Skeletal muscle tissue (tissue), 3 donors: ENCODE measurements at regions not wholly inside any gene's neighbourhood (a gene's known extent, or its start where the extent isn't known, plus 50 kb on each side); places are given as distances from the start of the nearest gene placed in this dataset.

Experiments used
- H3K27ac ChIP-seq: one replicate; pipeline ENCODE4 v1.7.0; 2013; ENCODE audit warnings: mild to moderate bottlenecking, low read depth, low read length, inconsistent platforms
- H3K27me3 ChIP-seq, 3 donors: one replicate each; pipeline ENCODE4 v1.7.0; 2013; ENCODE audit warnings: low read length in 3 of 3; ENCODE audit not compliant: control insufficient read depth in 3 of 3, insufficient read depth in 3 of 3
- H3K36me3 ChIP-seq, 3 donors: one replicate each; pipeline ENCODE4 v1.7.0; 2013; ENCODE audit warnings: low read length in 3 of 3; ENCODE audit not compliant: control insufficient read depth in 3 of 3, insufficient read depth in 3 of 3
- H3K4me1 ChIP-seq, 3 donors: one replicate each; pipeline ENCODE4 v1.7.0; 2013; ENCODE audit warnings: low read length in 3 of 3, mild to moderate bottlenecking in 3 of 3; ENCODE audit not compliant: control insufficient read depth in 3 of 3, insufficient read depth in 3 of 3
- H3K4me3 ChIP-seq, 3 donors: one replicate each; pipeline ENCODE4 v1.7.0; 2013; ENCODE audit warnings: low read length in 3 of 3
- H3K9ac ChIP-seq, 3 donors: one replicate each; pipeline ENCODE4 v1.7.0; 2013; ENCODE audit warnings: low read length in 3 of 3, mild to moderate bottlenecking in 3 of 3, moderate library complexity in 2 of 3, low read depth in 1 of 3
- H3K9me3 ChIP-seq, 3 donors: one replicate each; pipeline ENCODE4 v1.7.0; 2013; ENCODE audit warnings: low read length in 3 of 3; ENCODE audit not compliant: control insufficient read depth in 3 of 3
- donor health status: Osteomylitis.

DNA sequence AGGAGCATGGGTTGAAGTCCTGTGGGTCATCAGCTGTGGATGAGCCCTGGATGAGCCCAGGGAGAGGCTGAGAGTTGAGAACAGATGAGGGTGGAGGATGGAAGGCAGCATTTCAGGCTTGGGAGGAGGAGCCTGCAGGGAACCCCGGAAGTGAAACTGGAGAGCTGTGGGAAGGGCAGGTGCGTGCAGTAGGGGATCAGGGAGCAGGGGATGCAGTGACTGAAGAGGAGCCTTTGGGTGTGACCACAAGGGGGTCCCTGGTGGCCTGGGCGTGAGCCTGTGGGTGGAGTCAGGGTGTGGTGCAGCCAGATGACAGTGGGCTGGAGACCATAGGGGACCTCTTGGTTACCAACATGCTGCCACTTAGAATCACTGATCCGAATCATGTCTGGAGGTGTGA lies 115.5 kb downstream of the PAPOLA start:
- no peaks in the 10 kb centered on the region for H3K9me3 ChIP-seq
- H3K27ac ChIP-seq = no peak overlapping the region
- no peak overlapping the region for H3K4me3 ChIP-seq
- peaks cover 33 to 50% (median 41%) of the 10 kb centered on the region in 3 donors for H3K27me3 ChIP-seq
- H3K36me3 ChIP-seq = no peaks in the 10 kb centered on the region
- H3K9ac ChIP-seq = no peak overlapping the region
- H3K4me1 ChIP-seq = no peaks in the 10 kb centered on the region

DNA sequence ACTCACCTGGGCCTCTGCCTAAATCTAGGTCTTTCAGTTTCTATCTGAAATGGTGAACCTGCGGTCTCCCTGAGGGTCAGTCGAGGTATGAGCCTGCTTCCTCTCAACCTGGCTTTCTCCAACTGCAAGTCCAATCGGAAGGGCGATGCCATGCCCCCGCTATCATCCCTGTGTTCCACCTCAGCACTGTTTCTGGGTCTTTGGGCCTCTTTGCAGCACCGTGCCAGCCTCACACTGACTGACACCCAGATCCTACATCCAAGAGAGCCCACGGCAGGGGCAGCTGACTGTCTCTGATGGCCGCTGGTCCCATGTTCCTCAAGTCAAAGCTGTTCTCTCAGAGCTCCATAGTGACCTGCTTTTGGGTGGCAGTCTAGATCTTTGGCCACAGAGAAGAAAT lies 120.7 kb downstream of the PAPOLA start:
- Histone ChIP-seq H3K9me3 (no peaks in the 10 kb centered on the region), H3K27me3 (peaks cover 33 to 62% (median 50%) of the 10 kb centered on the region in 3 donors)

DNA sequence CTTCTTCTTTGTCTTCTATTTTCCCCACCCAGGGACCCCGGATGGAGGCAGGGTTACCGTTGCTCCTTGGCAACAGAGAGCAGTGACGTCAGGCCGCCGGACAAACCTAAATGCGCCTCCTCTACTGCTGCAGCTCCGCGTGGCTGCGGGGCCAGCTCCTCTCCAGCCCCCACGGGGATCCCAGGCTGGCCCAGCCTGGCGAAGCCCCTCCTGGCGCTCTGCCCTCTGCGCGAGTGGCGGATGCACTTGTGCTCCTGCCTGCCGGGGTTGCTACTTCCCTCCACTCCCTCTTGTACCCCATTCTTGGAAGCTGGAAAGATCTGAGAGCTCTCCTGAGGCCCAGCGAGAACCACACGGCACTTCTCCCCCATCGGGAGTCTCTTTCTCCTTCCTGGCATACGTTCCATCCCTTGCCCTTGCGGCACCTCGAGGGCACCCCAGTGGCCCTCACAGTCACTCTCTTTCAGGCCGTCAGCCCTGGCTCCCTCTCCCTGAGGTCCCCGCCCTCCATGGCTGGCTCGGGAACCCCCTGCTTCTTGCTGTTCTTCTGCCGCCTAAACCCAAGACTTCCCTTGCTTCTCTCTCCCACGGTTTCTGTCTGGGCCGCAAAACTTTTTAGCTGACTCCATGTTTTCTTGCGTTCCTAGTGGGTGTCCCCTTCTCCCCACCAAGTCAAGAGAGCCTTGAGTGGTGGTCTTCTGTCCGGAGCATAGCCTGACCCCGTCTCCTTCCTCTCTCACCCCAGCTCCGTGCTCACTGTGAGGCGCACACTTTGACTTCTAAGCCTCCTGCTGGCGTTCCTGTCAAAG lies 121.7 kb downstream of the PAPOLA start:
- Histone ChIP-seq H3K4me3 (no peak overlapping the region), H3K9ac (no peak overlapping the region), H3K27ac (no peak overlapping the region), H3K27me3 (peaks cover 39 to 55% (median 46%) of the 10 kb centered on the region in 3 donors), H3K36me3 (no peaks in the 10 kb centered on the region), H3K4me1 (no peaks in the 10 kb centered on the region), H3K9me3 (no peaks in the 10 kb centered on the region)

More for the DNA sequence above, 120.7 kb downstream of the PAPOLA start:
- Histone ChIP-seq H3K9ac (no peak overlapping the region), H3K27ac (no peak overlapping the region), H3K4me1 (no peaks in the 10 kb centered on the region), H3K4me3 (no peak overlapping the region), H3K36me3 (no peaks in the 10 kb centered on the region)

DNA sequence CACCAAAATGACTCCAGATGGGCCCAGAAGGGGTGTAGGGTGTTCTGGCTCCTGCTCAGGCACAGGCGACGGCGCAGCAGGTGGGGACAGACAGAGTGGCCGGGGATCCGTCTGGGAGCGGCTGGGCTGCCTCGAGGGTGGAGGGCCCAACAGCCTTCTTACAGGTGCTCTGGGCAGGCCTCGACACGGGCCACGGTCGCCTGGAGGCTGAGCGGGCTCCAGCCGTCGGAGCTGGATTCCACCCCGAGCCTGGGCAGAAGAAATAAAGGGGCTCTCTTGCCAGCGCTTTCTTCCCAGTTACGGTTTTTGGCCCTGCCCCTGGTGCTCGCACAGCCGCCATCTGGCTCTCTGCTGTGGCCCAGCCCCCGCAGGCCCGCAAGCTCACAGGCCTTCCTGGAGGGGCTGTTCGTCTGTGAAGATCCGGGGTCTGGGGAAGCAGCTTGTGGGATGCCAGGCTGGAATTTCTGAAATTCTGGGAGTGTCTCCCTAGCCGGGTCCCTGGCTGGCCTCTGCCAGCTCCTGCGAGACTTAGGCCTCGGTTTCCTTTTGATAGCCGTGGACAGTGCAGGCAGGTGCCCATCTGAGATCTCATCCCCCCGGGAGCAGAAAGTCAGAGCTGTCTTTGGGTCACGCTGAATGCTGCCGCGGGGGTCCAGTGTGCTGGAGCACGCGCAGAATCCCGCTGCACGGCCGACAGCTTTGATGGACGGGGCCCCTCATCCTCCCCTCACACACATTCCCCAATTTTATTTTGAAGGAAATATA lies 122.7 kb downstream of the PAPOLA start:
- H3K9ac ChIP-seq = no peak overlapping the region
- no peak overlapping the region for H3K27ac ChIP-seq
- no peak overlapping the region for H3K4me3 ChIP-seq
- no peaks in the 10 kb centered on the region for H3K4me1 ChIP-seq
- H3K36me3 ChIP-seq = no peaks in the 10 kb centered on the region
- H3K27me3 ChIP-seq = peaks cover 39 to 56% (median 42%) of the 10 kb centered on the region in 3 donors
- peaks cover 0 to 4% (median 2%) of the 10 kb centered on the region in 3 donors for H3K9me3 ChIP-seq

DNA sequence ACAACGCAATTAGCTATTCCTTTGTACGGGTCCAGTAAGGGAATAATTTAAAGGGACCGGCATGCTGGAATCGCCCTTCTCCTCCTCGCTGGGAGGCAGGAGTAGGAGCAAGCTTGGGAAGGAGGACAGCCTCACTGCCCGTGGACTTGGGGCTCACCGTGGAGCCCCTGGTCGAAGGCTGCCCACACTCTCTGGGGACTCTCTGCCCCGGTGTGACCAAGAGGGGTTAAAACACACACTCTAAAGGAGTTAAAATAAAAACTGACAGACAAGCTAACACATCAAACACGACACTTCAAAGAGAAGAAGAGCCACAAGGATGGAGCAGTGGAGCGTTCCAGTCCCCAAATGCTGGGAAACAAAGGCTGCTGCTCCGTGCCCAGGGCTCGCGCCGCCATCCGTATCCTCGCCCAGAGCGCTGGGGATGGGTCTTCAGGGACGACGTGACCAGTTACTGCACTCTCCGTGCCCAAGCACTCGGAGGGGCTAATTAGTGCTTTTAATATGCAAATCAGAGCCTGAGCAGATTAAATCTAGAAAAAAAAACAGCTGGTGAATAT lies 123.3 kb downstream of the PAPOLA start:
- Histone ChIP-seq H3K27me3 (peaks cover 39 to 56% (median 42%) of the 10 kb centered on the region in 3 donors), H3K4me1 (no peaks in the 10 kb centered on the region), H3K36me3 (no peaks in the 10 kb centered on the region), H3K27ac (no peak overlapping the region), H3K4me3 (no peak overlapping the region), H3K9ac (no peak overlapping the region), H3K9me3 (peaks cover 0 to 5% (median 4%) of the 10 kb centered on the region in 3 donors)

DNA sequence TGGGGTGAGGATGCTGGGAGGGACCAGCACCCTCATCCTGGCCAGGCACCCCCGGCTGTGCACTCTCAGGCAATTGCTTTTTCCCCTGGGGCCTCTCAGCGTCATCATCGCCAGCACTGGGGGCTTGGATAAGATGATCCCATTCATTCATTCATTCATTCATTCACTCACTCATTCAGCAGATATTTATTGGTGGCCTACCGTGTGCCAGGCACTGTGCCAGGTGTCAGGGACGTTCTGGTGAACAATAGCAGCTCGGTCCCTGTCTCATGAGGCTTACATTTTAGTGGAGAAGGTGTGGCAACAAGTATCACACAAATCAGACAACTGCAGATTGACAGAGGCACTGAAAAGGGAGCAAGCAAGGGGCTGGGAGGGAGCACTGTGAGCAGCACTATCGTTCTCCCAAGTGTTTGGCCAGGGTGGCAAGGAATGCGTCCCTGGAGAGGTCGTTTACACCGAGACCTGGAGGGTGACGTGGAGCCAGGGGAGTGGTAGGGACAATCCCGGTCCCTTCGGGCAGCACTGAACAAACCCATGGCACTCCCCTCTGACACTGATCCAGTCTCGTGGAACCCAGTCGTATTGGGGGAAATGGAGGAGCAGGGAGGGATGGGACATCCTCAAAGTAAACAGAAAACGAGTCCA lies 124.1 kb downstream of the PAPOLA start:
- no peak overlapping the region for H3K4me3 ChIP-seq
- H3K36me3 ChIP-seq = no peaks in the 10 kb centered on the region
- peaks cover 0 to 5% (median 4%) of the 10 kb centered on the region in 3 donors for H3K9me3 ChIP-seq
- H3K27ac ChIP-seq = no peak overlapping the region
- H3K9ac ChIP-seq = no peak overlapping the region
- H3K4me1 ChIP-seq = no peaks in the 10 kb centered on the region
- peaks cover 39 to 56% (median 42%) of the 10 kb centered on the region in 3 donors for H3K27me3 ChIP-seq

DNA sequence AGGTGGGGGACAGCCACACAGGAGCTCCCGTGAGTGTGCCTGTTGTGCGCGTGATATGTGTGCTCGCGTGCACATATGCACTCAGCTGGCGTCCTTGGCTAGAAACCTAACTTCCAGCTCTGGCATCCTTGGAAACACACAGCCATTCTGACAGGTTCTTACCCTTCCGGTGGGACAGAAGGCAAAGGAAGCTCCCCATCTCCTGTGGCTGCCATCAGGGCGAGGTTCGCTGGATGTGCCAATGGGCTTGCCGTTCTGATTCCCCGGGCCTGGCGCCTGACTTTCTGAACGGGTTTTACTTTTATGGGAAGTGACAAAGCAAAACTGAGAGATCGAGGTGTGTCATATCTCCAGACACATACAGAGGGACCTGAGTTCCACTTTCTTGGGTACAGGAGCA lies 124.7 kb downstream of the PAPOLA start:
- H3K9me3 ChIP-seq = peaks cover 0 to 5% (median 4%) of the 10 kb centered on the region in 3 donors
- no peak overlapping the region for H3K9ac ChIP-seq
- H3K36me3 ChIP-seq = no peaks in the 10 kb centered on the region
- no peaks in the 10 kb centered on the region for H3K4me1 ChIP-seq
- no peak overlapping the region for H3K4me3 ChIP-seq
- H3K27me3 ChIP-seq = peaks cover 39 to 53% (median 42%) of the 10 kb centered on the region in 3 donors
- no peak overlapping the region for H3K27ac ChIP-seq

DNA sequence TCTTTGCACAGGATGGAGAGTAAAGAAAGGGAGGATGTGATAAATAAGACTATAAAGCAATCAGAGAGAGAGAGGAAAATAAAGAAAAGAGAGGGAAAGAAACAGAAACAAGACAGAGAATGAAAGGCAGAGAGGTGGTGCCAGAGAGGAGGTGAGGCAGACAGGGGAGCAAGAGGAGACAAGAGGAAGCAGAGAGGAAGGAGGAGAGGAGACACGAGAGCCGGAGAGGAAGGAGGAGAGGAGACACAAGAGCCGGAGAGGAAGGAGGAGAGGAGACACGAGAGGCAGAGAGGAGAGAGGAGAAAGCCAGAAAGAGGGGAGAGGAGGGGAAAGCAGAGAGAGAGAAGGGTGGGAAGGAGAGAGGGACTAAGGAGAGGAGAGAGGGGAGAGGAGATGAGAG lies 125.2 kb downstream of the PAPOLA start:
- no peaks in the 10 kb centered on the region for H3K36me3 ChIP-seq
- H3K27me3 ChIP-seq = peaks cover 36 to 50% (median 39%) of the 10 kb centered on the region in 3 donors
- H3K9ac ChIP-seq = no peak overlapping the region
- H3K4me1 ChIP-seq = no peaks in the 10 kb centered on the region
- no peak overlapping the region for H3K27ac ChIP-seq
- H3K4me3 ChIP-seq = no peak overlapping the region
- H3K9me3 ChIP-seq = peaks cover 0 to 5% (median 4%) of the 10 kb centered on the region in 3 donors

DNA sequence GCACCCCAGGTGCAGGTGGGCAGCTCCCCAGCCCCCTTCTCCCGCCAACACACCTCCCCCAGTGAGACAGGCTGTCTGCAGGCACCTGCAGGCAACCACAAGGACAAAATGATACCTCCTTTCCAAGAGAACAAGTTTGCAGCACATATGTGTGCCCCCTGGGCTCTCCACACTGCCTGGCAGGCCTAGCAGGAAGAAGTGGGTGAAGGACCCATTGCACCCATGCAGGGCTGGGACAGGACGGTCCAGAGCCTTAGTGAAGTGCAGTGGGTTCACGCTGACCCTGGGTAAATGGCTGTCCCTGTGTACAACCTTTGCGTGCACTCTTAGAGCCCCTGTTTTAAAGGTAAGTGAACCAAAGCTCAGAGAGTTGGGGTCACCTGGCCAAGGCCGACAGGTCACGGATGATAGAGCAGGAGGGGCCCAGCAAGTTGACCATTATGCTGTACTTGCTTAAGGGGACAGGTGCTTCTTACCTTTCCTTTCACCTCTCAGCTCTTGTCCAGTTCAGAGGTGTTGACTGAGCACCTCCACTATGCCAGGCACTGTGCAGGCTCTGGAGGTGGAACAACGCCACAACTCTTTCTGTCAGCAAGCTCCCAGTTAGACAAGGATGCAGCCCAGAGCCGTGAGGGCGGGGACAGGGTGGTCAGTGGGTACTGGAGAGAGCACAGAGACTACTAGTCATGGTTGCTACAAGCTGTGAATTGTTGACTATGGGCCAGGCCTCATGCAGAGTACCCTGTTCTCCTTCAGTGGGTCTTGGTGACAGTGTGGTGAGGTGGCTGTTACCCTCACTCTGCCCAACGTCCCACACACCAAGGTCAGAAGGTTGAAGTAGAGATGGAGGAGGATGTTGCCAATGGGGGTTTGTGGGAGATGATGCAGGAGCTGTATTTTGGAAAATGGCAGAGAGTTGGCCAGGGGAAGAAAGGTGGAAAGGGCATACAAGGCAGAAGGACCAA lies 125.9 kb downstream of the PAPOLA start:
- Histone ChIP-seq H3K27ac (no peak overlapping the region), H3K27me3 (peaks cover 32 to 49% (median 34%) of the 10 kb centered on the region in 3 donors)

More for the DNA sequence above, 125.9 kb downstream of the PAPOLA start:
- Histone ChIP-seq H3K4me3 (no peak overlapping the region), H3K4me1 (no peaks in the 10 kb centered on the region), H3K9me3 (peaks cover 0 to 5% (median 4%) of the 10 kb centered on the region in 3 donors), H3K9ac (no peak overlapping the region), H3K36me3 (no peaks in the 10 kb centered on the region)
